ENCODE measurements at regions not wholly inside any gene's neighbourhood (a gene's known extent, or its start where the extent isn't known, plus 50 kb on each side); places are given as distances from the start of the nearest gene placed in this dataset.
A peak's percentile ranks its signal among the peaks of the same experiment; 100 is the strongest.

- ATAC-seq (ENCODE audit: low FRiP score in 2 of 2) (peak in 1 of 2 donors; percentile 37), DNase-seq (no peak)
- H3K36me3 ChIP-seq = no peaks in the 10 kb centered on the region
These were observed 973.1 kb downstream of the TMEM182 start for GRCh38 chr2:103734911-103735310.

GRCh38 chr2:103738108-103738507 is 976.3 kb downstream of the TMEM182 start:
- 76 to 84% methylated on average over 3 of the region's 3 CpGs for WGBS, 2 donors
- no peak for ATAC-seq (ENCODE audit: low FRiP score in 2 of 2)
- TF ChIP-seq EP300 (IDR thresholded peaks at IDR 0.05) = no peak
- no peak for TF ChIP-seq POLR2A (IDR thresholded peaks at IDR 0.05)
- TF ChIP-seq POLR2AphosphoS5 (IDR thresholded peaks at IDR 0.05) = no peak
- TF ChIP-seq CTCF (IDR thresholded peaks at IDR 0.05) = no peak

More at GRCh38 chr2:103734911-103735310, 973.1 kb downstream of the TMEM182 start:
- no peak overlapping the region for H3K27ac ChIP-seq
- no peak overlapping the region for H3K4me3 ChIP-seq
- peaks cover 0 to 13% (median 7%) of the 10 kb centered on the region in 4 donors for H3K9me3 ChIP-seq
- TF ChIP-seq CTCF (IDR thresholded peaks at IDR 0.05) (no peak), EP300 (IDR thresholded peaks at IDR 0.05) (no peak), POLR2AphosphoS5 (IDR thresholded peaks at IDR 0.05) (no peak), POLR2A (IDR thresholded peaks at IDR 0.05) (no peak)
- H3K4me1 ChIP-seq = no peaks in the 10 kb centered on the region
- H3K27me3 ChIP-seq = no peaks in the 10 kb centered on the region

GRCh38 chr2:103738606-103739005 is 976.8 kb downstream of the TMEM182 start:
- TF ChIP-seq CTCF (IDR thresholded peaks at IDR 0.05) (no peak), POLR2AphosphoS5 (IDR thresholded peaks at IDR 0.05) (no peak), POLR2A (IDR thresholded peaks at IDR 0.05) (no peak), EP300 (IDR thresholded peaks at IDR 0.05) (no peak)
- Histone ChIP-seq H3K4me1 (no peaks in the 10 kb centered on the region), H3K27ac (no peak overlapping the region), H3K36me3 (no peaks in the 10 kb centered on the region), H3K27me3 (no peaks in the 10 kb centered on the region), H3K4me3 (no peak overlapping the region), H3K9me3 (peaks cover 0 to 13% (median 7%) of the 10 kb centered on the region in 4 donors)
- ATAC-seq (ENCODE audit: low FRiP score in 2 of 2) (no peak), DNase-seq (no peak)
- 36 to 51% methylated on average over 1 of the region's 1 CpG for WGBS, 2 donors

More at GRCh38 chr2:103738108-103738507, 976.3 kb downstream of the TMEM182 start:
- H3K4me3 ChIP-seq = no peak overlapping the region
- H3K27ac ChIP-seq = no peak overlapping the region
- H3K4me1 ChIP-seq = no peaks in the 10 kb centered on the region
- H3K27me3 ChIP-seq = no peaks in the 10 kb centered on the region
- H3K9me3 ChIP-seq = peaks cover 0 to 13% (median 7%) of the 10 kb centered on the region in 4 donors
- no peak for DNase-seq
- H3K36me3 ChIP-seq = no peaks in the 10 kb centered on the region

- Histone ChIP-seq H3K27me3 (no peaks in the 10 kb centered on the region), H3K4me1 (no peaks in the 10 kb centered on the region), H3K36me3 (no peaks in the 10 kb centered on the region), H3K9me3 (peaks cover 0 to 13% (median 7%) of the 10 kb centered on the region in 4 donors), H3K27ac (no peak overlapping the region), H3K4me3 (no peak overlapping the region)
- 66 to 75% methylated on average over 3 of the region's 3 CpGs for WGBS, 2 donors
- ATAC-seq (ENCODE audit: low FRiP score in 2 of 2) = no peak
- TF ChIP-seq POLR2AphosphoS5 (IDR thresholded peaks at IDR 0.05) = no peak
- no peak for TF ChIP-seq CTCF (IDR thresholded peaks at IDR 0.05)
- DNase-seq = no peak
These were observed 977.4 kb downstream of the TMEM182 start for GRCh38 chr2:103739186-103739585.

GRCh38 chr2:103739921-103740320 is 978.1 kb downstream of the TMEM182 start:
- no peaks in the 10 kb centered on the region for H3K27me3 ChIP-seq
- no peak overlapping the region for H3K4me3 ChIP-seq
- DNase-seq (no peak), ATAC-seq (ENCODE audit: low FRiP score in 2 of 2) (no peak)
- no peaks in the 10 kb centered on the region for H3K4me1 ChIP-seq
- no peak overlapping the region for H3K27ac ChIP-seq
- TF ChIP-seq POLR2A (IDR thresholded peaks at IDR 0.05) = no peak
- TF ChIP-seq CTCF (IDR thresholded peaks at IDR 0.05) = no peak
- TF ChIP-seq EP300 (IDR thresholded peaks at IDR 0.05) = no peak
- peaks cover 0 to 10% (median 4%) of the 10 kb centered on the region in 4 donors for H3K9me3 ChIP-seq
- H3K36me3 ChIP-seq = no peaks in the 10 kb centered on the region
- 64 to 72% methylated on average over 1 of the region's 1 CpG for WGBS, 2 donors

All from upper lobe of left lung (tissue), 6 donors.